ENCODE measurements at regions not wholly inside any gene's neighbourhood (a gene's known extent, or its start where the extent isn't known, plus 50 kb on each side); places are given as distances from the start of the nearest gene placed in this dataset.

- TF ChIP-seq CTCF (IDR thresholded peaks at IDR 0.05): no peak
- no peak for TF ChIP-seq POLR2A (IDR thresholded peaks at IDR 0.05)
Observed at GRCh38 chr1:157286096-157286495, 147.9 kb upstream of the ETV3 start.

Measured in testis (tissue), 2 donors.